Sigmoid colon (tissue), 6 donors: ENCODE measurements at regions not wholly inside any gene's neighbourhood (a gene's known extent, or its start where the extent isn't known, plus 50 kb on each side); places are given as distances from the start of the nearest gene placed in this dataset.

ENCODE experiments used
- DNase-seq: peaks from one replicate; pipeline ENCODE4 v3.0.0-alpha.2; 2019
- H3K27ac ChIP-seq, 4 donors: fragments of 200-600 bp; sonication (generic); one replicate each; pipeline ENCODE4 v1.5.1; 2016 to 2019; ENCODE audit warnings: mild to moderate bottlenecking in 1 of 4
- H3K27me3 ChIP-seq, 3 donors: fragments of 200-600 bp; sonication (generic); one replicate each; pipeline ENCODE4 v1.5.1; 2019; ENCODE audit warnings: mild to moderate bottlenecking in 1 of 3
- H3K36me3 ChIP-seq, 4 donors: fragments of 200-600 bp; sonication (generic); one replicate each; pipeline ENCODE4 v1.5.1; 2016 to 2019
- H3K4me1 ChIP-seq, 4 donors: fragments of 200-600 bp; sonication (generic); one replicate each; pipeline ENCODE4 v1.5.1; 2017 to 2019
- H3K4me3 ChIP-seq, 4 donors: fragments of 200-600 bp; sonication (generic); one replicate each; pipeline ENCODE4 v1.5.1; 2017 to 2019; ENCODE audit warnings: mild to moderate bottlenecking in 2 of 4, moderate library complexity in 1 of 4
- H3K9me3 ChIP-seq, 4 donors: fragments of 200-600 bp in 3 of 4; sonication (generic) in 3 of 4; one replicate each; pipeline versions ENCODE4 v1.5.1 to v1.6.1; 2013 to 2019
- CTCF ChIP-seq, 4 experiments: fragments of 450-650 bp in 3 of 4; fragments of 200-600 bp in 1 of 4; IDR thresholded peaks; one replicate each; pipeline ENCODE4 v1.5.1; 2016 to 2019; ENCODE audit warnings: antibody characterized with exemption in 4 of 4, mild to moderate bottlenecking in 3 of 4, moderate library complexity in 2 of 4
- EP300 ChIP-seq, 4 donors: sonication (generic); formaldehyde crosslinking; IDR thresholded peaks; one replicate each; pipeline ENCODE4 v1.6.1; 2017; ENCODE audit warnings: antibody characterized with exemption in 4 of 4
- POLR2A ChIP-seq, 2 donors: fragments of 450-650 bp; IDR thresholded peaks; one replicate each; pipeline ENCODE4 v1.6.1; 2016; ENCODE audit warnings: antibody characterized with exemption in 2 of 2, mild to moderate bottlenecking in 2 of 2, moderate library complexity in 2 of 2
- POLR2AphosphoS5 ChIP-seq, 4 donors: sonication (generic); formaldehyde crosslinking; IDR thresholded peaks; one replicate each; pipeline ENCODE4 v1.6.1; 2017; ENCODE audit warnings: antibody characterized with exemption in 4 of 4
- WGBS, 2 donors: extraction: QIAGEN DNeasy Blood & Tissue Kit; methylation state at CpG; one replicate each; pipeline ENCODE4 v1.1.7; 2013; 5-methylcytosine and 5-hydroxymethylcytosine counted together
- intact Hi-C: fragments of 100-400 bp; cut with DNase I; formaldehyde crosslinking; loops from one replicate; pipeline ENCODE4 v1.15.1; 2023
- donor health status: healthy with polysubstance abuse.
- donor health status: healthy.

GRCh38 chr2:19106376-19106775, 252.0 kb downstream of the OSR1 start:
- H3K27me3 ChIP-seq, result no peaks in the 10 kb centered on the region
- TF ChIP-seq POLR2AphosphoS5 (IDR thresholded peaks at IDR 0.05) (no peak), POLR2A (IDR thresholded peaks at IDR 0.05) (no peak), CTCF (IDR thresholded peaks at IDR 0.05) (no peak), EP300 (IDR thresholded peaks at IDR 0.05) (no peak)
- H3K9me3 ChIP-seq, result no peaks in the 10 kb centered on the region
- intact Hi-C loops, result no loop called here
- no peaks in the 10 kb centered on the region for H3K36me3 ChIP-seq
- no peak for DNase-seq
- WGBS, 2 donors, result 80 to 86% methylated on average over 1 of the region's 1 CpG
- no peak overlapping the region for H3K27ac ChIP-seq
- H3K4me3 ChIP-seq, result no peak overlapping the region
- H3K4me1 ChIP-seq, result no peaks in the 10 kb centered on the region

- TF ChIP-seq CTCF (IDR thresholded peaks at IDR 0.05) (no peak), EP300 (IDR thresholded peaks at IDR 0.05) (no peak), POLR2AphosphoS5 (IDR thresholded peaks at IDR 0.05) (no peak), POLR2A (IDR thresholded peaks at IDR 0.05) (no peak)
- 61 to 80% methylated on average over 4 of the region's 4 CpGs for WGBS, 2 donors
- intact Hi-C loops, result no loop called here
- DNase-seq, result no peak
- Histone ChIP-seq H3K4me3 (no peak overlapping the region), H3K4me1 (peaks cover 0 to 14% (median 3%) of the 10 kb centered on the region in 4 donors), H3K36me3 (no peaks in the 10 kb centered on the region), H3K27me3 (no peaks in the 10 kb centered on the region), H3K27ac (no peak overlapping the region), H3K9me3 (no peaks in the 10 kb centered on the region)
Measured at GRCh38 chr2:19104503-19104902, 253.9 kb downstream of the OSR1 start.

DNA sequence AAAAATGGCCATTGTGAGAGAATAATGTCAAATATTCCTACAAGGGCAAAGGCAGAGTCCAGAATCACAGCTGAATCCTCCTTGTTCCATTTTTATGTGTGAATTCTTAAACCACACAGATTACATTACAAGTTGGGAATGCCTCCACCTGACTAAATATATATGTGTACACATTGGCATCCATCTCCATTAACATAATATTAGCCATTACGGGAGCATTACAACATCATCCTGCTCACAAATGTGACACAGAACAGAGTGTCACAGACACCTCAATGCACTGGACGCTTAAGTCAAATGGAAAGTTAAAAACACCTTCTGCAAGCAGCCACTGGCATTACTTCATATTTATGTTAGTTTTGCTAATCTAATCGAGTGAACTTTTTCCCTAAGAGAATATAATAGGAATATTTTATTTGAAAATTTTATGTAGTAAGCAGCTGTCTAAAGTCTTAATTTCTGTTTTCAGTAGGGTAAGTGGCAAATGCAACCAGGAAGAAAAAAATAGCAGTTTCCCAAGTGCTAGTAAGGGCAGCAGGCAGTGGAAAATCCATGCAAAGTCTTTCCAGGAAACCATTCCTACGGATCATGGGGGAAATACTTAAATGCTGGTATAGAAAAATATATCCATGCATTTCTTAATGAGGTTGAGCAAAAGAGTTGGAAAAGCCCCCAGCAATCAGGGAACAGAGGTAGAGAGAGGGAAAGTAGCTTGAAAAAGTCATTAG, 255.6 kb downstream of the OSR1 start:
- Histone ChIP-seq H3K4me1 (peaks cover 0 to 14% (median 3%) of the 10 kb centered on the region in 4 donors), H3K36me3 (no peaks in the 10 kb centered on the region), H3K9me3 (no peaks in the 10 kb centered on the region), H3K27me3 (no peaks in the 10 kb centered on the region), H3K4me3 (no peak overlapping the region), H3K27ac (no peak overlapping the region)
- WGBS, 2 donors, result 92 to 93% methylated on average over 4 of the region's 4 CpGs
- DNase-seq, result no peak
- intact Hi-C loops, result no loop called here
- no peak for TF ChIP-seq CTCF (IDR thresholded peaks at IDR 0.05)
- no peak for TF ChIP-seq EP300 (IDR thresholded peaks at IDR 0.05)
- TF ChIP-seq POLR2AphosphoS5 (IDR thresholded peaks at IDR 0.05), result no peak
- no peak for TF ChIP-seq POLR2A (IDR thresholded peaks at IDR 0.05)

DNA sequence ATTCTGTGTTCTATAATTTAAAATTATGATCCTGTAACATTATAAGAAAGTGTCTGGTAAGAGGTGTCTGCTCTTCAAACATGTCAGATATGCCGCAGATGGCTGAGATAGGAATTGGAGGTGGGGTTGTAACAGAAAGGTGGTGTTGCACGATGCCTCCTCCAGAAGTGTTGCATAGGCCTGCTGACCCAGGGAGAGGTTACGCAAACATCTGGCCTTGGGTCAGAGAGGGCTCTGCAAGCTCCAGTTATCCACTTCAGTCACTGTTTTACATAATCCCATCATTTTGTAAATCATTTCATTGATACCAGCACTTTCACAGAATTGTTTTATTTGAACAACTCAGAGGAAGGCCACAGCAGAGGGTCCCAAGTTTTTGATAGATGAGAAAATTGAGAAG, 256.5 kb downstream of the OSR1 start:
- no peak for DNase-seq
- H3K27ac ChIP-seq, result no peak overlapping the region
- H3K4me3 ChIP-seq, result no peak overlapping the region
- intact Hi-C loops, result no loop called here
- peaks cover 0 to 14% (median 3%) of the 10 kb centered on the region in 4 donors for H3K4me1 ChIP-seq
- 75 to 80% methylated on average over 3 of the region's 3 CpGs for WGBS, 2 donors
- H3K9me3 ChIP-seq, result no peaks in the 10 kb centered on the region
- no peaks in the 10 kb centered on the region for H3K36me3 ChIP-seq
- TF ChIP-seq EP300 (IDR thresholded peaks at IDR 0.05), result no peak
- TF ChIP-seq POLR2A (IDR thresholded peaks at IDR 0.05), result no peak
- no peak for TF ChIP-seq CTCF (IDR thresholded peaks at IDR 0.05)
- no peak for TF ChIP-seq POLR2AphosphoS5 (IDR thresholded peaks at IDR 0.05)
- no peaks in the 10 kb centered on the region for H3K27me3 ChIP-seq

DNA sequence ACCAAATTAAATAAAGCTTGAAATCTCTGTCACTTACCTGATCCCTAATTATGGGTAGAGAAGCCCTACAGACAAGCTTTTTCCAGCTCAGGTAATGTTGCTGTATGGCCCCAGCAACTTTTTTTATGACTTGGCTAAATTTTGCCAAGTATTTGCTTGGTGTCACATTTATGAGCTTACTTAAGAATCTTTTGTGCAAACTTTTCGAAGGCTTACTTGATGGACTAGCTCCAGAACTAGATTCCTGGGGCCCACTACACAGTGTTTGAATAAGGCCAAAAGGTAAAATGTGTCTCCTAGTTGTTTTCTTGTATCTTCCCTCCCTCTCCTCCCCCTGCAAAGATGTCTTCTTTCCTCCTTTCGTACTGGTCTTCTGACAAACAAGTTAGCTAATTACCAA, 257.9 kb downstream of the OSR1 start:
- DNase-seq, result no peak
- intact Hi-C loops, result no loop called here
- Histone ChIP-seq H3K9me3 (no peaks in the 10 kb centered on the region), H3K27me3 (no peaks in the 10 kb centered on the region), H3K4me3 (no peak overlapping the region), H3K4me1 (peaks cover 0 to 14% (median 3%) of the 10 kb centered on the region in 4 donors), H3K36me3 (no peaks in the 10 kb centered on the region), H3K27ac (no peak overlapping the region)
- 47 to 65% methylated on average over 2 of the region's 2 CpGs for WGBS, 2 donors
- TF ChIP-seq POLR2AphosphoS5 (IDR thresholded peaks at IDR 0.05), result no peak
- no peak for TF ChIP-seq CTCF (IDR thresholded peaks at IDR 0.05)
- TF ChIP-seq EP300 (IDR thresholded peaks at IDR 0.05), result no peak
- TF ChIP-seq POLR2A (IDR thresholded peaks at IDR 0.05), result no peak
